H1 (cell line): ENCODE measurements at regions not wholly inside any gene's neighbourhood (a gene's known extent, or its start where the extent isn't known, plus 50 kb on each side); places are given as distances from the start of the nearest gene placed in this dataset.

Experiments used
- CTCF ChIA-PET: fragments of 300-600 bp; sonication (Branson Sonifier 250); formaldehyde crosslinking; loops from one replicate; lab custom pipeline; 2021; ENCODE audit not compliant: partially characterized antibody; lab: Charles Lee
- POLR2A ChIA-PET: fragments of 300-600 bp; sonication (Branson Sonifier 250); formaldehyde crosslinking; loops from one replicate; lab custom pipeline; 2021; ENCODE audit warnings: inconsistent platforms; ENCODE audit not compliant: partially characterized antibody; lab: Charles Lee
- DNase-seq, 2 experiments: peaks; one replicate each; pipeline versions ENCODE4 v3.0.0 to v3.0.0-alpha.2; 2010 to 2022; ENCODE audit warnings: low spot score in 2 of 2, low read depth in 1 of 2, mixed read lengths in 1 of 2
- FAIRE-seq: peaks from 2 replicates; lab custom pipeline; 2011; peaks lifted over from hg19 to GRCh38; lab: Jason Lieb, UNC
- H2AFZ ChIP-seq: 2 replicates; pipeline ENCODE4 v1.8.1; 2012; ENCODE audit warnings: low read length, inconsistent platforms
- H2AK5ac ChIP-seq: 2 replicates; pipeline ENCODE4 v1.6.1; 2013; ENCODE audit warnings: low read depth, low read length
- H2BK120ac ChIP-seq: replicated peaks from 2 replicates; pipeline ENCODE3; 2013; ENCODE audit warnings: low read depth, low read length, inconsistent platforms
- H2BK12ac ChIP-seq: 2 replicates; pipeline ENCODE4 v1.6.1; 2013; ENCODE audit warnings: low read depth, low read length
- H2BK15ac ChIP-seq: 2 replicates; pipeline ENCODE4 v1.6.1; 2013; ENCODE audit warnings: low read length
- H2BK20ac ChIP-seq: 2 replicates; pipeline ENCODE4 v1.6.1; 2013; ENCODE audit warnings: low read length
- H2BK5ac ChIP-seq: 2 replicates; pipeline ENCODE4 v1.6.1; 2013; ENCODE audit warnings: low read depth, low read length
- H3K14ac ChIP-seq: 2 replicates; pipeline ENCODE4 v1.6.1; 2013; ENCODE audit warnings: inconsistent platforms; ENCODE audit not compliant: insufficient read length
- H3K18ac ChIP-seq: 2 replicates; pipeline ENCODE4 v1.6.1; 2013; ENCODE audit warnings: low read length; ENCODE audit errors: extremely low read depth
- H3K23ac ChIP-seq: 2 replicates; pipeline ENCODE4 v1.6.1; 2013; ENCODE audit warnings: inconsistent platforms; ENCODE audit not compliant: insufficient read length
- H3K23me2 ChIP-seq: 2 replicates; pipeline ENCODE4 v1.6.1; 2013; ENCODE audit warnings: low read depth, low read length
- H3K27ac ChIP-seq: 2 replicates; pipeline ENCODE4 v1.6.1; 2011; ENCODE audit warnings: low read depth, low read length, inconsistent platforms
- H3K27me3 ChIP-seq, 4 experiments: replicated peaks in 1 of 4; 1 replicate in 1 of 4; 2 replicates in 3 of 4; pipeline versions ENCODE4 v1.6.1 to v1.8.1; 2011 to 2013; ENCODE audit warnings: low read length in 3 of 4, mild to moderate bottlenecking in 3 of 4, inconsistent platforms in 2 of 4, mixed read lengths in 2 of 4, moderate library complexity in 1 of 4; ENCODE audit not compliant: control insufficient read depth in 3 of 4, insufficient read depth in 3 of 4; ENCODE audit errors: extremely low read depth in 1 of 4
- H3K36me3 ChIP-seq, 4 experiments: 2 replicates each; pipeline versions ENCODE4 v1.6.1 to v1.8.1; 2011 to 2013; ENCODE audit warnings: mild to moderate bottlenecking in 4 of 4, low read length in 3 of 4, moderate library complexity in 2 of 4, control low read depth in 1 of 4, inconsistent platforms in 1 of 4; ENCODE audit not compliant: insufficient read depth in 4 of 4, control insufficient read depth in 2 of 4
- H3K4ac ChIP-seq: replicated peaks from 2 replicates; pipeline ENCODE3; 2013; ENCODE audit warnings: low read length, low read depth, mixed read lengths, inconsistent platforms; ENCODE audit not compliant: insufficient read length
- H3K4me1 ChIP-seq, 4 experiments: replicated peaks in 1 of 4; 1 replicate in 1 of 4; 2 replicates in 3 of 4; pipeline versions ENCODE4 v1.6.1 to v1.8.1; 2011 to 2013; ENCODE audit warnings: low read length in 3 of 4, inconsistent platforms in 2 of 4, mixed read lengths in 1 of 4; ENCODE audit not compliant: insufficient read depth in 4 of 4, control insufficient read depth in 3 of 4
- H3K4me2 ChIP-seq, 2 experiments: 2 replicates each; pipeline versions ENCODE4 v1.6.1 to v1.8.1; 2011 to 2013; ENCODE audit warnings: low read depth in 2 of 2, low read length in 2 of 2, control low read depth in 1 of 2, inconsistent platforms in 1 of 2, mild to moderate bottlenecking in 1 of 2; ENCODE audit not compliant: insufficient read depth in 1 of 2
- H3K4me3 ChIP-seq, 4 experiments: fragments of 200-600, 300-600 bp in 1 of 4; sonication (generic), shearing (Covaris generic), sonication (Bioruptor Twin) in 1 of 4; 2 replicates each; pipeline versions ENCODE4 v1.5.1 to v1.8.1; 2011 to 2016; ENCODE audit warnings: low read length in 4 of 4, low read depth in 3 of 4, control low read depth in 2 of 4, inconsistent platforms in 2 of 4, mild to moderate bottlenecking in 2 of 4, mixed read lengths in 1 of 4, moderate library complexity in 1 of 4; ENCODE audit not compliant: insufficient read depth in 2 of 4; ENCODE audit errors: extremely low read depth in 1 of 4
- H3K56ac ChIP-seq: replicated peaks from 2 replicates; pipeline ENCODE3; 2013; ENCODE audit warnings: low read depth, mild to moderate bottlenecking, mixed read lengths, low read length, inconsistent platforms; ENCODE audit not compliant: insufficient read length
- H3K79me1 ChIP-seq: 2 replicates; pipeline ENCODE4 v1.6.1; 2013; ENCODE audit warnings: low read depth, low read length, control low read depth
- H3K79me2 ChIP-seq, 2 experiments: 2 replicates each; pipeline versions ENCODE4 v1.6.1 to v1.8.1; 2012 to 2013; ENCODE audit warnings: low read length in 2 of 2, mild to moderate bottlenecking in 2 of 2, inconsistent platforms in 1 of 2; ENCODE audit not compliant: insufficient read depth in 2 of 2, control insufficient read depth in 1 of 2
- H3K9ac ChIP-seq, 4 experiments: replicated peaks in 1 of 4; 1 replicate in 1 of 4; 2 replicates in 3 of 4; pipeline versions ENCODE4 v1.6.1 to v1.8.1; 2011 to 2013; ENCODE audit warnings: low read depth in 3 of 4, low read length in 3 of 4, control low read depth in 2 of 4, mild to moderate bottlenecking in 2 of 4, moderate library complexity in 2 of 4, inconsistent platforms in 1 of 4; ENCODE audit errors: extremely low read depth in 1 of 4
- H3K9me3 ChIP-seq, 2 experiments: 2 replicates each; pipeline versions ENCODE4 v1.6.1 to v1.8.1; 2012 to 2013; ENCODE audit warnings: mild to moderate bottlenecking in 2 of 2, moderate library complexity in 2 of 2, control low read depth in 1 of 2, inconsistent platforms in 1 of 2, low read depth in 1 of 2, low read length in 1 of 2, mixed read lengths in 1 of 2; ENCODE audit not compliant: insufficient read depth in 2 of 2
- H4K20me1 ChIP-seq, 2 experiments: replicated peaks in 1 of 2; 2 replicates each; pipeline versions ENCODE3 to v1.8.1; 2011 to 2013; ENCODE audit warnings: inconsistent platforms in 2 of 2, low read length in 2 of 2, mild to moderate bottlenecking in 1 of 2; ENCODE audit not compliant: insufficient read depth in 2 of 2, control insufficient read depth in 1 of 2
- H4K5ac ChIP-seq: 2 replicates; pipeline ENCODE4 v1.6.1; 2013; ENCODE audit warnings: low read length, low read depth, mixed read lengths, inconsistent platforms; ENCODE audit not compliant: insufficient read length
- H4K8ac ChIP-seq: 2 replicates; pipeline ENCODE4 v1.8.0; 2013; ENCODE audit warnings: mild to moderate bottlenecking, moderate library complexity, low read length, inconsistent platforms; ENCODE audit not compliant: insufficient read depth; ENCODE audit errors: extremely low read depth
- H4K91ac ChIP-seq: replicated peaks from 2 replicates; pipeline ENCODE3; 2013; ENCODE audit warnings: low read length, mixed read lengths, inconsistent platforms; ENCODE audit not compliant: insufficient read length
- CBX8 ChIP-seq: fragments of 300-800, 300-1000 bp; sonication (generic); IDR thresholded peaks from 2 replicates; pipeline ENCODE4 v1.7.1; 2016; ENCODE audit warnings: low read depth, low read length, borderline replicate concordance
- CEBPB ChIP-seq: IDR thresholded peaks from 2 replicates; pipeline ENCODE4 v1.6.1; 2012; ENCODE audit warnings: low read depth, low read length
- EGR1 ChIP-seq: IDR thresholded peaks from 2 replicates; pipeline ENCODE4 v1.6.1; 2011; ENCODE audit warnings: low read depth, low read length, borderline replicate concordance
- HDAC6 ChIP-seq: IDR thresholded peaks from one replicate; pipeline ENCODE4 v1.7.1; 2012; ENCODE audit warnings: low read depth, mild to moderate bottlenecking, inconsistent platforms, low read length, moderate library complexity
- KDM5A ChIP-seq: fragments of 200-600 bp; IDR thresholded peaks from 2 replicates; pipeline ENCODE4 v1.7.1; 2012; ENCODE audit warnings: mild to moderate bottlenecking, low read length, inconsistent platforms, mixed read lengths
- NRF1 ChIP-seq: IDR thresholded peaks from 2 replicates; pipeline ENCODE4 v1.6.1; 2011; ENCODE audit warnings: mild to moderate bottlenecking, low read depth, low read length, improper control_type of control experiment
- POU5F1 ChIP-seq: IDR thresholded peaks from 2 replicates; pipeline ENCODE4 v1.6.1; 2011; ENCODE audit warnings: low read depth, mild to moderate bottlenecking, low read length, moderate library complexity
- RFX5 ChIP-seq: IDR thresholded peaks from 2 replicates; pipeline ENCODE4 v1.6.1; 2011; ENCODE audit warnings: low read depth, low read length, improper control_type of control experiment, borderline replicate concordance
- SP1 ChIP-seq: IDR thresholded peaks from 2 replicates; pipeline ENCODE4 v1.6.1; 2011; ENCODE audit warnings: low read depth, low read length
- SUZ12 ChIP-seq: fragments of 200-600 bp; sonication (generic); IDR thresholded peaks from 2 replicates; pipeline ENCODE4 v1.6.1; 2012; ENCODE audit warnings: mild to moderate bottlenecking, inconsistent platforms, low read length, moderate library complexity, mixed read lengths
- WGBS, 2 experiments: shearing (Covaris generic) in 1 of 2; methylation state at CpG; one replicate each; pipeline versions ENCODE4 v1.1.6 to v1.1.7; 2013 to 2015; ENCODE audit warnings: low lambda C conversion rate in 2 of 2, mixed read lengths in 2 of 2, inconsistent platforms in 1 of 2, low coverage in 1 of 2, missing lambda C conversion rate in 1 of 2; ENCODE audit not compliant: insufficient replicate concordance in 2 of 2, insufficient coverage in 1 of 2, insufficient read length in 1 of 2; ENCODE audit errors: extremely low coverage in 1 of 2, missing lambda C conversion rate in 1 of 2; 5-methylcytosine and 5-hydroxymethylcytosine counted together
- TF ChIP-seq, protein P1 (sequence below): IDR thresholded peaks from 2 replicates; pipeline ENCODE4 v1.6.1; 2012; ENCODE audit warnings: inconsistent platforms
- TF ChIP-seq, protein P2 (sequence below): IDR thresholded peaks from 2 replicates; pipeline ENCODE4 v1.6.1; 2012; ENCODE audit warnings: inconsistent platforms
- TF ChIP-seq, protein P3 (sequence below): IDR thresholded peaks from 2 replicates; pipeline ENCODE4 v1.6.1; 2011; ENCODE audit warnings: low read depth, mild to moderate bottlenecking, low read length; ENCODE audit not compliant: insufficient read depth

DNA sequence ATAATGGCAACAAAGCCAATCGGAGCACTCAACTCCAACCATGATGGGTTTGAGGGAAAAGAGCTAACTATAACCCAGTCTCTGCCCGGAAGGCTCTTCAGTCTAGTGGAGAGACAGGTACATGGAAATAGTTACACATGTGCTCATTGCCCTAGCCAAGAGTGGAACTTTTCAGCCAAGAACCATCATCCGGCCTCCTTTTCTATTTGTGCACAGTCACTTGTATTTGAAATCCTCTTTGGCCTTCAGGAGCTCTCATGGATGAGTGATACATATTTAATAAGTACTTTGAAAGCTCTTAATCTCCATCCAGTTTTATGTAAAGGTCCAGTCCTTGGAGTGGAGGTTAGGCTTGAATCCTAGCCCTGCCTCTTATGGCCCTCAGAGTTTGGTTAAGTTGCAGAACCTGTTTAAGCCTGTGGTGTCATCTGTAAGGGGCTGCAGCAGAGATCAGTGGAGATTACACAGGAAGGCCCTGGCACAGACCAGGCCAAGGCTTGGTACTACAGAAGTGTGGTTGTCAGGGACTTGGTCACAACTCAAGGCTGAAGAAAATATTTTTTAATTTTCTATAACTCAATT is 72.3 kb upstream of the SMLR1 start:
- Histone ChIP-seq H3K14ac (no peak overlapping the region), H3K4ac (no peak overlapping the region), H3K4me1 (no peaks in the 10 kb centered on the region), H3K79me2 (no peaks in the 10 kb centered on the region), H4K5ac (no peak overlapping the region), H3K9me3 (no peaks in the 10 kb centered on the region), H4K20me1 (no peaks in the 10 kb centered on the region), H3K23ac (no peak overlapping the region), H3K27me3 (no peaks in the 10 kb centered on the region), H3K4me3 (no peak overlapping the region), H3K18ac (no peak overlapping the region), H2BK5ac (no peak overlapping the region), H3K23me2 (no peaks in the 10 kb centered on the region), H4K91ac (no peak overlapping the region), H2BK120ac (no peak overlapping the region), H3K56ac (no peak overlapping the region), H2BK12ac (no peak overlapping the region), H4K8ac (no peak overlapping the region), H2AFZ (no peak overlapping the region), H3K4me2 (no peak overlapping the region), H3K9ac (no peak overlapping the region), H3K79me1 (no peaks in the 10 kb centered on the region), H2BK20ac (no peak overlapping the region), H3K27ac (no peak overlapping the region), H3K36me3 (no peaks in the 10 kb centered on the region), H2AK5ac (no peak overlapping the region), H2BK15ac (no peak overlapping the region)
- WGBS, 2 experiments = 94% methylated on average over 3 of the region's 3 CpGs; no CpG with 5 or more reads in 1 of the 2 experiments
- POLR2A ChIA-PET = no interaction called here
- CTCF ChIA-PET = interaction anchor here (0.8 to 2.8 kb wide), 5 partner anchors 10 to 441 kb away, joined by 3 to 19 read pairs (median 3); no protein-coding TSS in a partner anchor
- FAIRE-seq = no peak
- TF ChIP-seq, protein P1, sequence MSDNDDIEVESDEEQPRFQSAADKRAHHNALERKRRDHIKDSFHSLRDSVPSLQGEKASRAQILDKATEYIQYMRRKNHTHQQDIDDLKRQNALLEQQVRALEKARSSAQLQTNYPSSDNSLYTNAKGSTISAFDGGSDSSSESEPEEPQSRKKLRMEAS = no peak
- TF ChIP-seq RFX5 (no peak), NRF1 (no peak), CBX8 (no peak), HDAC6 (no peak), CEBPB (no peak), EGR1 (no peak), SUZ12 (no peak), POU5F1 (no peak), SP1 (no peak), KDM5A (no peak)
- TF ChIP-seq, protein P2, sequence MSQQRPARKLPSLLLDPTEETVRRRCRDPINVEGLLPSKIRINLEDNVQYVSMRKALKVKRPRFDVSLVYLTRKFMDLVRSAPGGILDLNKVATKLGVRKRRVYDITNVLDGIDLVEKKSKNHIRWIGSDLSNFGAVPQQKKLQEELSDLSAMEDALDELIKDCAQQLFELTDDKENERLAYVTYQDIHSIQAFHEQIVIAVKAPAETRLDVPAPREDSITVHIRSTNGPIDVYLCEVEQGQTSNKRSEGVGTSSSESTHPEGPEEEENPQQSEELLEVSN = no peak
- TF ChIP-seq, protein P3, sequence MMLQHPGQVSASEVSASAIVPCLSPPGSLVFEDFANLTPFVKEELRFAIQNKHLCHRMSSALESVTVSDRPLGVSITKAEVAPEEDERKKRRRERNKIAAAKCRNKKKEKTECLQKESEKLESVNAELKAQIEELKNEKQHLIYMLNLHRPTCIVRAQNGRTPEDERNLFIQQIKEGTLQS = no peak
- no peak for DNase-seq
